PC-9 (cell line): ENCODE measurements at regions not wholly inside any gene's neighbourhood (a gene's known extent, or its start where the extent isn't known, plus 50 kb on each side); places are given as distances from the start of the nearest gene placed in this dataset.

Experiments
- BruUV-seq: library from RNA; stranded (reverse); fragments of 400-500 nt; replicated peaks from 2 replicates; lab custom pipeline; 2021; lab: Mats Ljungman, UMichigan
- CTCF ChIA-PET: fragments of 300-600 bp; sonication (Branson Sonifier 250); formaldehyde crosslinking; loops from one replicate; lab custom pipeline; 2022; ENCODE audit warnings: antibody characterized with exemption; lab: Charles Lee
- POLR2A ChIA-PET: fragments of 300-600 bp; sonication (Branson Sonifier 250); formaldehyde crosslinking; loops from one replicate; lab custom pipeline; 2022; ENCODE audit warnings: antibody characterized with exemption; ENCODE audit not compliant: unreplicated experiment; lab: Charles Lee
- DNase-seq, 2 experiments: peaks; one replicate each; pipeline versions ENCODE4 v3.0.0 to v3.0.0-alpha.2; 2015 to 2022; ENCODE audit warnings: mixed read lengths in 1 of 2
- H2AFZ ChIP-seq: fragments of 200-600 bp; sonication (generic); 2 replicates; pipeline ENCODE4 v1.8.1; 2017; ENCODE audit warnings: antibody characterized with exemption
- H3F3A ChIP-seq: fragments of 200-600 bp; sonication (generic); 2 replicates; pipeline ENCODE4 v1.8.1; 2017; ENCODE audit warnings: antibody characterized with exemption, mild to moderate bottlenecking, low read depth; ENCODE audit not compliant: insufficient read depth
- H3K27ac ChIP-seq: fragments of 200-600 bp; sonication (generic); 2 replicates; pipeline ENCODE4 v1.6.1; 2016; ENCODE audit warnings: mixed run types
- H3K27me3 ChIP-seq: fragments of 200-600 bp; sonication (generic); 2 replicates; pipeline ENCODE4 v1.6.1; 2016; ENCODE audit warnings: low read depth, mixed run types; ENCODE audit not compliant: insufficient read depth
- H3K36me3 ChIP-seq: fragments of 200-600 bp; sonication (generic); 2 replicates; pipeline ENCODE4 v1.6.1; 2016; ENCODE audit warnings: low read depth, mixed run types
- H3K4me1 ChIP-seq: fragments of 200-600 bp; sonication (generic); replicated peaks from 2 replicates; pipeline ENCODE4 v1.6.1; 2016; ENCODE audit warnings: mixed run types; ENCODE audit not compliant: insufficient read depth
- H3K4me2 ChIP-seq: fragments of 200-600 bp; sonication (generic); 2 replicates; pipeline ENCODE4 v1.6.1; 2017; ENCODE audit warnings: mixed run types
- H3K4me3 ChIP-seq: fragments of 200-600 bp; sonication (generic); 2 replicates; pipeline ENCODE4 v1.6.1; 2016; ENCODE audit warnings: mixed run types
- H3K79me2 ChIP-seq: fragments of 200-600 bp; sonication (generic); 2 replicates; pipeline ENCODE4 v1.6.1; 2017; ENCODE audit warnings: low read depth, mixed run types
- H3K9me2 ChIP-seq: fragments of 200-600 bp; sonication (generic); 2 replicates; pipeline ENCODE4 v1.8.1; 2017; ENCODE audit warnings: mild to moderate bottlenecking; ENCODE audit not compliant: insufficient read depth
- H3K9me3 ChIP-seq: fragments of 200-600 bp; sonication (generic); 2 replicates; pipeline ENCODE4 v1.8.1; 2016; ENCODE audit warnings: low read depth; ENCODE audit not compliant: insufficient read depth
- H4K20me1 ChIP-seq: fragments of 200-600 bp; sonication (generic); 2 replicates; pipeline ENCODE4 v1.8.1; 2017; ENCODE audit not compliant: insufficient read depth
- CTCF ChIP-seq: fragments of 200-600 bp; sonication (generic); conservative IDR thresholded peaks from 2 replicates; pipeline ENCODE4 v1.6.1; 2017; ENCODE audit warnings: mixed run types, antibody characterized with exemption, mild to moderate bottlenecking, moderate library complexity
- EZH2 ChIP-seq: fragments of 200-600 bp; sonication (generic); IDR thresholded peaks from 2 replicates; pipeline ENCODE4 v1.8.0; 2017; ENCODE audit warnings: antibody characterized with exemption, low read depth
- intact Hi-C: fragments of 100-400 bp; cut with micrococcal nuclease; formaldehyde crosslinking; loops from one replicate; pipeline ENCODE4 v1.10.0; 2022; ENCODE audit not compliant: unreplicated experiment

GRCh38 chr11:79720115-79720514 lies 279.3 kb upstream of the TENM4 start:
- no peaks in the 10 kb centered on the region for H3K36me3 ChIP-seq

GRCh38 chr11:79708319-79708932 lies 267.6 kb upstream of the TENM4 start:
- intact Hi-C loops: loop anchor here (1.0 to 5.0 kb wide), 5 partner anchors 448 to 1529 kb away; no protein-coding TSS in a partner anchor
- CTCF ChIA-PET: interaction anchor here (0.6 to 0.9 kb wide), 3 partner anchors 58 to 623 kb away, joined by 3 read pairs; no protein-coding TSS in a partner anchor
- no peak overlapping the region for H3K4me2 ChIP-seq

More at GRCh38 chr11:79720115-79720514, 279.3 kb upstream of the TENM4 start:
- intact Hi-C loops: no loop called here
- no TSS peak for BruUV-seq
- DNase-seq: no peak
- Histone ChIP-seq H3K4me2 (no peak overlapping the region), H4K20me1 (no peaks in the 10 kb centered on the region; the same call in 1 of the 2 replicates), H3K9me2 (no peaks in the 10 kb centered on the region), H3F3A (no peaks in the 10 kb centered on the region), H3K4me1 (no peaks in the 10 kb centered on the region), H3K27ac (no peak overlapping the region), H3K79me2 (no peaks in the 10 kb centered on the region), H3K27me3 (no peaks in the 10 kb centered on the region), H3K9me3 (no peaks in the 10 kb centered on the region), H2AFZ (no peak overlapping the region), H3K4me3 (no peak overlapping the region)
- CTCF ChIA-PET: no interaction called here
- POLR2A ChIA-PET: no interaction called here
- TF ChIP-seq CTCF (no peak), EZH2 (no peak)

GRCh38 chr11:79705648-79706047 lies 264.8 kb upstream of the TENM4 start:
- H3K27me3 ChIP-seq: no peaks in the 10 kb centered on the region
- H3K4me2 ChIP-seq: no peak overlapping the region
- H4K20me1 ChIP-seq: no peaks in the 10 kb centered on the region
- CTCF ChIA-PET: no interaction called here
- no peaks in the 10 kb centered on the region for H3K9me2 ChIP-seq
- H3F3A ChIP-seq: no peaks in the 10 kb centered on the region
- POLR2A ChIA-PET: no interaction called here
- intact Hi-C loops: loop anchor here (5.0 kb wide), 1 partner anchor 1302 kb away; no protein-coding TSS in a partner anchor
- 0 out of 2 replicates have a peak, but pooled peaks cover 9% of the 10 kb centered on the region for H3K9me3 ChIP-seq
- no peak overlapping the region for H2AFZ ChIP-seq
- no peak overlapping the region for H3K4me3 ChIP-seq
- no peak for DNase-seq
- no peaks in the 10 kb centered on the region for H3K4me1 ChIP-seq
- no peaks in the 10 kb centered on the region for H3K36me3 ChIP-seq
- TF ChIP-seq CTCF (no peak), EZH2 (no peak)
- BruUV-seq: no TSS peak
- H3K79me2 ChIP-seq: no peaks in the 10 kb centered on the region
- H3K27ac ChIP-seq: no peak overlapping the region

More at GRCh38 chr11:79708319-79708932, 267.6 kb upstream of the TENM4 start:
- no TSS peak for BruUV-seq
- TF ChIP-seq EZH2 (no peak), CTCF (peak; percentile 84)
- Histone ChIP-seq H3F3A (no peaks in the 10 kb centered on the region), H3K4me1 (no peaks in the 10 kb centered on the region), H4K20me1 (no peaks in the 10 kb centered on the region), H2AFZ (0 out of 2 replicates have a peak overlapping the region, but pooled peaks have one; percentile 0), H3K9me2 (no peaks in the 10 kb centered on the region), H3K36me3 (no peaks in the 10 kb centered on the region), H3K4me3 (no peak overlapping the region), H3K27me3 (no peaks in the 10 kb centered on the region), H3K79me2 (no peaks in the 10 kb centered on the region), H3K27ac (no peak overlapping the region), H3K9me3 (no peaks in the 10 kb centered on the region)
- DNase-seq: peak; percentile 37 to 55
- POLR2A ChIA-PET: no interaction called here
